ENCODE measurements at regions not wholly inside any gene's neighbourhood (a gene's known extent, or its start where the extent isn't known, plus 50 kb on each side); places are given as distances from the start of the nearest gene placed in this dataset.

GRCh38 chr2:161088658-161089350 lies 71.4 kb upstream of the TANK start:
- Mint-ChIP-seq H3K27ac (no peak overlapping the region), H3K4me3 (no peak overlapping the region), H3K9me3 (peaks cover 8% of the 10 kb centered on the region), H3K36me3 (no peaks in the 10 kb centered on the region), H3K27me3 (ENCODE audit: low read depth) (no peaks in the 10 kb centered on the region), H3K4me1 (no peaks in the 10 kb centered on the region)
- DNase-seq (ENCODE audit: low spot score) (no peak), ATAC-seq (no peak)
- CTCF ChIA-PET, result interaction anchor here (2.3 kb wide), 1 partner anchor 25 kb away, joined by 7 read pairs; no protein-coding TSS in a partner anchor
- TF ChIP-seq USF2 (CRISPR knock-in tag; IDR thresholded peaks at IDR 0.05) (no peak), GTF2I (CRISPR knock-in tag; conservative IDR thresholded peaks at IDR 0.05) (no peak), ZNF416 (CRISPR knock-in tag; IDR thresholded peaks at IDR 0.05) (no peak), STAT6 (CRISPR knock-in tag; conservative IDR thresholded peaks at IDR 0.05; ENCODE audit: low read depth) (no peak), GRHL2 (CRISPR knock-in tag; IDR thresholded peaks at IDR 0.05; ENCODE audit: insufficient replicate concordance, severe bottlenecking) (no peak), JUN (CRISPR knock-in tag; IDR thresholded peaks at IDR 0.05) (no peak)
- POLR2A ChIA-PET, result no interaction called here

GRCh38 chr2:161090411-161090810 lies 69.8 kb upstream of the TANK start:
- Mint-ChIP-seq H3K4me3 (no peak overlapping the region), H3K27ac (no peak overlapping the region), H3K36me3 (no peaks in the 10 kb centered on the region), H3K27me3 (ENCODE audit: low read depth) (no peaks in the 10 kb centered on the region), H3K4me1 (peaks cover 3% of the 10 kb centered on the region; the same call in 1 of the 2 replicates), H3K9me3 (peaks cover 2% of the 10 kb centered on the region)
- POLR2A ChIA-PET, result interaction anchor here (0.6 kb wide), 1 partner anchor 961 kb away, joined by 8 read pairs; no protein-coding TSS in a partner anchor
- ATAC-seq (0 out of 2 replicates have a peak, but pooled peaks have one; percentile 24), DNase-seq (ENCODE audit: low spot score) (no peak)
- CTCF ChIA-PET, result interaction anchor here (2.3 kb wide), 1 partner anchor 26 kb away, joined by 7 read pairs; no protein-coding TSS in a partner anchor
- no peak for TF ChIP-seq ATF3 (CRISPR knock-in tag; conservative IDR thresholded peaks at IDR 0.05)
- TF ChIP-seq CTCF (IDR thresholded peaks at IDR 0.05), result no peak
- no peak for TF ChIP-seq NR2C2 (CRISPR knock-in tag; IDR thresholded peaks at IDR 0.05)
- no peak for TF ChIP-seq ZNF671 (CRISPR knock-in tag; IDR thresholded peaks at IDR 0.05)
- no peak for TF ChIP-seq SP1 (CRISPR knock-in tag; conservative IDR thresholded peaks at IDR 0.05)
- no peak for TF ChIP-seq JAZF1 (CRISPR knock-in tag; IDR thresholded peaks at IDR 0.05)
- no peak for TF ChIP-seq ATF2 (CRISPR knock-in tag; IDR thresholded peaks at IDR 0.05; ENCODE audit: borderline replicate concordance, low read depth)
- no peak for TF ChIP-seq ATF1 (CRISPR knock-in tag; IDR thresholded peaks at IDR 0.05)
- TF ChIP-seq TCF7 (CRISPR knock-in tag; IDR thresholded peaks at IDR 0.05; ENCODE audit: low read depth), result no peak
- TF ChIP-seq PRDM15 (CRISPR knock-in tag; IDR thresholded peaks at IDR 0.05), result no peak
- no peak for TF ChIP-seq ZNF396 (CRISPR knock-in tag; IDR thresholded peaks at IDR 0.05; ENCODE audit: borderline replicate concordance)
- TF ChIP-seq HMGXB4 (CRISPR knock-in tag; IDR thresholded peaks at IDR 0.05), result no peak
- TF ChIP-seq ZNF232 (CRISPR knock-in tag; IDR thresholded peaks at IDR 0.05), result no peak
